PFSK-1 (cell line): ENCODE measurements at regions not wholly inside any gene's neighbourhood (a gene's known extent, or its start where the extent isn't known, plus 50 kb on each side); places are given as distances from the start of the nearest gene placed in this dataset.

Source experiments
- POLR2AphosphoS5 ChIP-seq: IDR thresholded peaks from 2 replicates; pipeline ENCODE4 v1.6.1; 2012; ENCODE audit warnings: low read depth, mild to moderate bottlenecking, control low read depth, low read length, moderate library complexity
- SIN3A ChIP-seq: IDR thresholded peaks from 2 replicates; pipeline ENCODE4 v1.6.1; 2012; ENCODE audit warnings: mild to moderate bottlenecking, low read length, moderate library complexity, borderline replicate concordance; ENCODE audit not compliant: insufficient read depth

DNA sequence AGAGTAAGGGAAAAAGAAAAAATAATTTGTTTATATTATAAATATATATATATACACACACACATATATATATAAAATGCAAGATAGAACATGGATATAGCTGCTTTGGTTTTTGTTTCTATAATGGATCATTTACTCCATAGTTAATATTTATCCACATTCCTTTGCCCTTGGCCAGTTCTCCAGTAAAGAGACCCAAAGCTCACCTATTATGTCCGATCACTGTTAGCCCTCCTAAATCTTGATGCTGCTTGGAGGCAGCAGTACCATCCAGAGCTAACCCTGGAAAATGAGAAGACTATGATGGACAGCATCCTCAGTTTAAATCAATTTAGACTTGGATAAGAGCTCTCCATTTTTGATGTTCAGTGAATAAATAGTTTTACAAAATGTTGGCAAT, 407.7 kb downstream of the PLPP3 start:
- TF ChIP-seq POLR2AphosphoS5 (no peak), SIN3A (no peak)
